ENCODE measurements at regions not wholly inside any gene's neighbourhood (a gene's known extent, or its start where the extent isn't known, plus 50 kb on each side); places are given as distances from the start of the nearest gene placed in this dataset.
"Not testable (repeated sequence)": the region's sequence is repeated elsewhere in the genome, so short reads cannot be mapped to it uniquely, and the experiment has no call there.

DNA sequence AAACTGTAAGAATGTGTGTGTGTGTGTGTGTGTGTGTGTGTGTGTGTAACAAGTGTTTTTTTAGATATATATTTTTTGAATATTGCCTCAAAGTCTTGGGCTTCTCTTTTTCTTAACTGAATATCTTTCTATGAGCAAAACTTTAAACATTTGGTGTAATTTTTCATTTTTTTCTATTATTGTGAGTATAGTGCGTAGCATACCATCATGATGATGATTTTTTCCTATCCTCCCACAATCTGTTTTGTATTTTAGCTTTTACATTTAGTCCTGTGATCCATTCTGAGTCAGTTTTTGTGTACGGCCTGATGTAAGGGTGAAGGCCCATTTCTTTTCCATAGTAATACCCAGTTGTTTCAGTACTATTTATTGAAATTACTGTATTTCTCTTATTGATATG is 680.6 kb downstream of the TTLL7 start:
- Histone ChIP-seq H3K27me3 (no peaks in the 10 kb centered on the region), H3K4me3 (no peak overlapping the region), H3K36me3 (no peaks in the 10 kb centered on the region), H3K4me1 (no peaks in the 10 kb centered on the region), H3K9me3 (peaks cover 0 to 8% (median 0%) of the 10 kb centered on the region in 11 donors), H3K27ac (no peak overlapping the region)
- intact Hi-C loops (cut with DNase I): no loop called here
- TF ChIP-seq, protein P1, sequence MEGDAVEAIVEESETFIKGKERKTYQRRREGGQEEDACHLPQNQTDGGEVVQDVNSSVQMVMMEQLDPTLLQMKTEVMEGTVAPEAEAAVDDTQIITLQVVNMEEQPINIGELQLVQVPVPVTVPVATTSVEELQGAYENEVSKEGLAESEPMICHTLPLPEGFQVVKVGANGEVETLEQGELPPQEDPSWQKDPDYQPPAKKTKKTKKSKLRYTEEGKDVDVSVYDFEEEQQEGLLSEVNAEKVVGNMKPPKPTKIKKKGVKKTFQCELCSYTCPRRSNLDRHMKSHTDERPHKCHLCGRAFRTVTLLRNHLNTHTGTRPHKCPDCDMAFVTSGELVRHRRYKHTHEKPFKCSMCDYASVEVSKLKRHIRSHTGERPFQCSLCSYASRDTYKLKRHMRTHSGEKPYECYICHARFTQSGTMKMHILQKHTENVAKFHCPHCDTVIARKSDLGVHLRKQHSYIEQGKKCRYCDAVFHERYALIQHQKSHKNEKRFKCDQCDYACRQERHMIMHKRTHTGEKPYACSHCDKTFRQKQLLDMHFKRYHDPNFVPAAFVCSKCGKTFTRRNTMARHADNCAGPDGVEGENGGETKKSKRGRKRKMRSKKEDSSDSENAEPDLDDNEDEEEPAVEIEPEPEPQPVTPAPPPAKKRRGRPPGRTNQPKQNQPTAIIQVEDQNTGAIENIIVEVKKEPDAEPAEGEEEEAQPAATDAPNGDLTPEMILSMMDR (IDR thresholded peaks at IDR 0.05): no peak
- ATAC-seq: no peak
- no peak for DNase-seq
- 96 to 98% methylated on average over 2 of the region's 2 CpGs for WGBS, 2 donors

DNA sequence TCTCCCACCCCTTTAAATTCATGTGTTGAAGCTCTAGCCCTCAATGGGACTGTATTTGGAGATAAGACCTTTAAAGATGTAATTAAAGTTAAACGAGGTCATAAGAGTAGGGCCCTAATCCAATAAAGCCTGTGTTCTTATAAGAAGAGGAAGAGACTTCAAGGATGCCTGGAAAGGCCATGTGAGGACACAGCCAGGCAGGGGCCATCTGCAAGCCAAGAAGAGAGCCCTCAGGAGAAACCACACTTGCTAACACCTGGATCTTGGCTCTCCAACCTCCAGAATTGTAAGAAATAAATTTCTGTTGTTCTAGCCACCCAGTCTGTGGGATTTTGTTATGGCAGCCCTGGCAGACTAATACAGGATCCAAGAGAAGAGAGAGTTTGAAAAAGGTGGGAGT is 683.5 kb downstream of the TTLL7 start:
- H3K9me3 ChIP-seq; H3K27me3 ChIP-seq; H3K27ac ChIP-seq; DNase-seq; H3K36me3 ChIP-seq; H3K4me3 ChIP-seq; intact Hi-C loops (cut with DNase I); ATAC-seq; H3K4me1 ChIP-seq: not testable (repeated sequence)
- 38% methylated on average over 1 of the region's 1 CpG for WGBS, 2 donors

DNA sequence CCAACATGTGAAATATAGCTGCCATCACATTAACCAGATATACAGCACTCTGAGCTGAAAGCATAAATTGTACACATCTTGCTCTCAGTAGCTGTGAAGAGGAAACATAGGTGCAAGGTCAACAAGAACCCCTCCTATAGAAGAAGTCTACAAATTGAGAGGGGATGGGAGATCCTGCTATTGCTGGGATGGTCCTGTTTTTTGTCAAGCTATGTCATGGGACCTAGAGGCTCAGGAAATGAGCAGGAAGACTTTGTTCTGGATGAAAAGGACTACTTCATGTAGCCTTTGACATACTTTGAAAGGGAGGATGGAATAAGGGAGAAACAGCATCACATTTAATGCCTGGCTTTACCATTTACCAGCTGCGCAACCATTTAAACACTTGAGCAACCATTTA is 688.8 kb downstream of the TTLL7 start:
- DNase-seq; H3K9me3 ChIP-seq; H3K27ac ChIP-seq; intact Hi-C loops (cut with DNase I); H3K36me3 ChIP-seq; H3K27me3 ChIP-seq; H3K4me3 ChIP-seq; ATAC-seq; H3K4me1 ChIP-seq: not testable (repeated sequence)
- 95 to 100% methylated on average over 1 of the region's 1 CpG for WGBS, 2 donors

DNA sequence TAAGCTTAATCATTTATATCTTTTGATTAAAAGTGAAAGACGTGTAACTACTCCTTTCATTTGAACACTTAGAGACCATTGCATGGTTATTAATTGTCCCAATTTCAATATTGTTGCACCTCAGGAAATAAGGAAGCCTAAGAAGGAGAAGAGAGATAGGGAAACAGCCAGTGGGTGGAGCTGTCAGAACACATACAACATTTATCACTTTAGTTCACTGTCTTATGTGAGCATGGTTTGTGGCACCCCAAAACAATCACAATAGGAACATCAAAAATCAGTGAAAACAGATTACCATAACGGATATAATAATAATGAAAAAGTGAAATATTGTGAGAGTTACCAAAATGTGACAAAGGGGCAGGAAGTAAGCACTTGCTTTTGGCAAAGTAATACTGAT is 689.9 kb downstream of the TTLL7 start:
- H3K4me1 ChIP-seq; H3K4me3 ChIP-seq; DNase-seq; ATAC-seq; H3K36me3 ChIP-seq; H3K9me3 ChIP-seq; H3K27me3 ChIP-seq; H3K27ac ChIP-seq; intact Hi-C loops (cut with DNase I): not testable (repeated sequence)
- TF ChIP-seq, protein P1 (IDR thresholded peaks at IDR 0.05): peak in 1 of 9 donors; percentile 29
- 97% methylated on average over 2 of the region's 2 CpGs for WGBS, 2 donors

DNA sequence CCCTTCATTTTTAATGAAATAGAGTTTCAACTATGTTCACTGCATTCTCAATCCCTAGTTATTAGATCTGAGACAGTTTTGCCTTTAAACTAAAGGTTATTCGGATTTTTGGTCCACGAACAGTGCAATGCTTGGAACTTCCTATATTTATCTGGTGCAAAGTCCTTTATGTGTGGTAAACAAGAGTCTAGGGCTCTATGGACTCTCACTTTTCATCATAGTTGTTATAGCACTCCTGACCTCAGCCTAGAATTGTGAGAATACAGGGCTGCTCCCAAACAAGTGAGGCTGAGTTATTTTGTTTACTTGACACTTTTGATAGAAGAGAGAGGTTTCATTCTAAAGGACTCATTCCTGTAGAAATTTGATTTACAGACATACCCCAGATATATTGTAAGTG is 692.1 kb downstream of the TTLL7 start:
- WGBS, 2 donors: 64 to 94% methylated on average over 2 of the region's 2 CpGs
- not testable (repeated sequence) for ATAC-seq

DNA sequence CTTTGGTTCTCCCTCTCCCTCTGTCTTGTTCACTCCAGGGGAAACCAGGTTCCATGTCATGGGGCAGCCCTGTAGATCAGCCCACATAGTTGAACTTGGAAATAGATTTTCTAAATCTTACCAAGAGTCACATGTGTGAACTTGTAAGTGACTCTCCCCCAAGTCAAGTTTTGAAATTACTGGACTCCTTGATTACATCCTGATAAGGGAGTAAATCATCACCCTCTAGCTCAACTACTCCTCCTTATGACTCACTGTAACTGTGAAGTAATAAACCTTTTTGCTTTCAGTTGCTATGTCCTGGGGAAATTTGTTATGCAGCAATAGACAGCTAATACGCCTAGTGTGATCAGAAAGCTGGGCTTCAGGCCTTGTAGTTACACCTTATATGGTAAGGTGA is 703.3 kb downstream of the TTLL7 start:
- intact Hi-C loops (cut with DNase I); DNase-seq; H3K36me3 ChIP-seq; H3K27ac ChIP-seq; H3K27me3 ChIP-seq; ATAC-seq; H3K4me1 ChIP-seq; H3K4me3 ChIP-seq: not testable (repeated sequence)
- 94 to 98% methylated on average over 1 of the region's 1 CpG for WGBS, 2 donors
- H3K9me3 ChIP-seq: peaks cover 0 to 10% (median 0%) of the 10 kb centered on the region in 11 donors

More for the DNA sequence above, 692.1 kb downstream of the TTLL7 start:
- DNase-seq; H3K9me3 ChIP-seq; H3K27me3 ChIP-seq; H3K4me3 ChIP-seq; H3K27ac ChIP-seq; intact Hi-C loops (cut with DNase I); H3K4me1 ChIP-seq; H3K36me3 ChIP-seq: not testable (repeated sequence)

DNA sequence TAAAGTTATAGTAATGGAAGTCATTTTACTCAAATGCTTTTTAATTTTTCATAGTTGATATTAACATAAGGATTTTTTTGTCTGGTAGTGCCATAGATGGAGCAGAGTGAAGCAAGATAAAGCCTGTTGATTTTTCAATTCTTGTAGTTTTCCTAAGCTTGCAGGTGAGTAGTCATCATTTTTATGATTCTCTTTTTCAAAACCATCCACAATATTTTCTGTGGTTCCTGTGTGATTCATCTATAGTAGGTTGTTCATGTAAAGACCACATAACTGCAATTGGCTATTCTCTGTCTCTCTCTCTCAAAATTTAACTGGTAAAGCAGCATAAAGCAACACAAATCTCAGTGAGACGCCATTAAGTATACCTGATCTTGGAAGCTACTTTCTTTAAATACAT is 711.5 kb downstream of the TTLL7 start:
- H3K36me3 ChIP-seq; H3K27me3 ChIP-seq; H3K27ac ChIP-seq; H3K4me3 ChIP-seq; H3K9me3 ChIP-seq; DNase-seq; H3K4me1 ChIP-seq; ATAC-seq; intact Hi-C loops (cut with DNase I): not testable (repeated sequence)
- WGBS, 2 donors: 88 to 93% methylated on average over 1 of the region's 1 CpG

DNA sequence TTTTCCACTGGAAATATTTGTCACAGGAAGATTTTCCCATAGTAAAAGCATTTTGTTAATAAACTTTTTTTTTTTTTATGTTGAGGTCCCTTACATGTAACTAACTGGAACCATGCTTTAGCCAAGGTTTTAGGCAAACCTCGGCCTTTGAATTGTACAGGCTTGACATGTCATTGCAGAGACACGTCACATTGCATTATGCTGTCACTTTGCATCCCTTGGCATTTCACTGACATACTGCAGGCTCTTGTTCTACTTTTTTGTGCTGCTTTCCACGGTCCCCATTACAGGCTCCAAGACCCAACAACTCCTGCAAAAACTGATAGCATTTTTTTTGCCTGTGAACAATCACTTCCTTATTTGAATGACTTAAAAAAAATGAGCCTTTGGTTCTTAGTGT is 724.3 kb downstream of the TTLL7 start:
- intact Hi-C loops (cut with DNase I); ATAC-seq: not testable (repeated sequence)
- WGBS, 2 donors: 43 to 54% methylated on average over 3 of the region's 3 CpGs

DNA sequence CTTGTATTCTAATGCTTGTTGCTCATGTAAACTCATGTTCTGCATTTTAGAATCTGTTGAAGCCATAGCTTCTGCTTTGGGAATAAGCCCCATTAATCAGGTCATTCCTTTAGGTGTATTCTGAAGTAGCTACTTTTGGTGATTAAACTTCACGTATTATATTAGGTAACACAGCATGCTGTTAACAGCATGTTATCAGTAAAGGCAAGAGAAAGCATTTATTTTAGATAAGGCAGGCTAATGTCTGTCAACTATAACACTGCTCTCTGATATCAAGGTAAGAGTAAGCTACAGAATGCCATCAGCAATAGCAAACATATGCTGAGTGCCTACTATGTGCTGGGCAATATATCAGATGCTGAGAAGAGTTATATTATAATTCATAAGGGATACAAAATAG is 726.4 kb downstream of the TTLL7 start:
- ATAC-seq; H3K27me3 ChIP-seq; H3K4me3 ChIP-seq; H3K36me3 ChIP-seq; DNase-seq; H3K9me3 ChIP-seq; H3K27ac ChIP-seq; intact Hi-C loops (cut with DNase I); H3K4me1 ChIP-seq: not testable (repeated sequence)
- WGBS, 2 donors: 27 to 43% methylated on average over 1 of the region's 1 CpG

More for the DNA sequence above, 724.3 kb downstream of the TTLL7 start:
- H3K27ac ChIP-seq, H3K9me3 ChIP-seq, H3K4me3 ChIP-seq, DNase-seq, H3K4me1 ChIP-seq, H3K27me3 ChIP-seq, H3K36me3 ChIP-seq: not testable (repeated sequence)

DNA sequence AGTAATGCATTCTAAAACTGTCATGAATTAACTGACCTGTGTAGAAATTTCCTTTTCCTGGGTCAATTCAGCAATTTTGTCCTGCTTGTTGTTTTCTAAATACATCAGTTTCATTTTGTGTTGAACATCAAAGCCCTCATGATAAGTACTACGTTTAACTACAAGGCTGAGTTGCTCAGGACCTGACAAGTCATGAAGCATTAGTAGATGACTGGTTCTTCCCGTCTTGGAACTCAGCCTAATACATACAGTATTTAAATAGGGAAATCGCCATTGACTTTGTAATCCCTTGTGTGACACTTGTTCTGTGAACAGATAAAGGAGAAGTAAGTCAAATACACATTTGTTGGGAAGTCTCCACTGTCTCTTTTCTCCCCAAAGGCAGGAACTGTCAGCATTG is 727.1 kb downstream of the TTLL7 start:
- H3K36me3 ChIP-seq; H3K27ac ChIP-seq; H3K4me3 ChIP-seq; H3K27me3 ChIP-seq; H3K9me3 ChIP-seq; intact Hi-C loops (cut with DNase I); ATAC-seq; H3K4me1 ChIP-seq; DNase-seq: not testable (repeated sequence)
- 36 to 38% methylated on average over 3 of the region's 3 CpGs for WGBS, 2 donors
